DMS153 treated with DMSO at 0.1 percent for 48 hours (cell line): ENCODE measurements at regions not wholly inside any gene's neighbourhood (a gene's known extent, or its start where the extent isn't known, plus 50 kb on each side); places are given as distances from the start of the nearest gene placed in this dataset.

ENCODE experiments used
- DNase-seq: peaks from one replicate; lab custom pipeline; 2025; ENCODE audit not compliant: unreplicated experiment; lab: John Stamatoyannopoulos, UW

GRCh38 chr7:84506151-84506550, 311.6 kb upstream of the SEMA3A start:
- DNase-seq = no peak

- DNase-seq = no peak
Measured at GRCh38 chr7:84502239-84502638, 307.6 kb upstream of the SEMA3A start.

- DNase-seq = no peak
Measured at GRCh38 chr7:84497873-84498272, 303.3 kb upstream of the SEMA3A start.

- no peak for DNase-seq
Measured at GRCh38 chr7:84495128-84495527, 300.5 kb upstream of the SEMA3A start.

- DNase-seq = no peak
Measured at GRCh38 chr7:84492098-84493034, 297.8 kb upstream of the SEMA3A start.

- no peak for DNase-seq
Measured at GRCh38 chr7:84490661-84491060, 296.1 kb upstream of the SEMA3A start.

GRCh38 chr7:84484502-84485079, 290.0 kb upstream of the SEMA3A start:
- DNase-seq = no peak

GRCh38 chr7:84482476-84482875, 287.9 kb upstream of the SEMA3A start:
- DNase-seq = no peak

GRCh38 chr7:84479059-84479458, 284.5 kb upstream of the SEMA3A start:
- no peak for DNase-seq

- DNase-seq = no peak
Measured at GRCh38 chr7:84477786-84478478, 283.3 kb upstream of the SEMA3A start.

- DNase-seq = no peak
Measured at GRCh38 chr7:84474436-84474835, 279.8 kb upstream of the SEMA3A start.

- no peak for DNase-seq
Measured at GRCh38 chr7:84471576-84471975, 277.0 kb upstream of the SEMA3A start.

GRCh38 chr7:84469034-84469433, 274.4 kb upstream of the SEMA3A start:
- no peak for DNase-seq

- no peak for DNase-seq
Measured at GRCh38 chr7:84462259-84462658, 267.7 kb upstream of the SEMA3A start.

GRCh38 chr7:84461093-84461492, 266.5 kb upstream of the SEMA3A start:
- no peak for DNase-seq

GRCh38 chr7:84455788-84456187, 261.2 kb upstream of the SEMA3A start:
- no peak for DNase-seq

- no peak for DNase-seq
Measured at GRCh38 chr7:84454174-84454959, 259.8 kb upstream of the SEMA3A start.

- no peak for DNase-seq
Measured at GRCh38 chr7:84452618-84453017, 258.0 kb upstream of the SEMA3A start.

- no peak for DNase-seq
Measured at GRCh38 chr7:84450772-84451171, 256.2 kb upstream of the SEMA3A start.

GRCh38 chr7:84447636-84448293, 253.2 kb upstream of the SEMA3A start:
- no peak for DNase-seq
